ENCODE measurements at regions not wholly inside any gene's neighbourhood (a gene's known extent, or its start where the extent isn't known, plus 50 kb on each side); places are given as distances from the start of the nearest gene placed in this dataset.

DNA sequence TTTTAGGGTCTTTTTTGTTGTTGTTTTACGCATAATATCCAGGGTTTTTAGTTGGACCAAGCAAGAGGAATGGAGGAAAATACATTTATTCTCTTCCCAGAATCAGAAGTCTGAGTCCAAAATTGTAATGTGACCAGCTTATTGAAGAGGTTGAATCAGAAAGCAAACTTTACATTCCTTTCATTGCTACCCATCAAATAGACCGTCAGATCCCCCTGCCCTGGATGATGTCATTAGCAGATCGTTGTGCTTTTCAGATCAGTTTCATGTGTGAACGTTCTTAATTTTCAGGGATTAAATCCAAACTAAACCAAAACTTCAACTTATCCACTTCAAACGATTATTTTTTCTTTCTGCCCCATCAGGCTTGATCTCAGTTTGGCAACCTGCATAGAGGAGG lies 85.7 kb upstream of the NGF start:
- Histone ChIP-seq H3K27me3 (ENCODE audit: insufficient read depth, low read length) (no peaks in the 10 kb centered on the region), H3K23me2 (ENCODE audit: insufficient read length, low read depth, low read length, poor library complexity, severe bottlenecking) (no peaks in the 10 kb centered on the region), H2BK20ac (ENCODE audit: low read depth, low read length, poor library complexity, severe bottlenecking) (no peak overlapping the region), H2BK12ac (ENCODE audit: insufficient read length, low read depth, low read length) (no peak overlapping the region), H3K27ac (ENCODE audit: insufficient read length, low read depth, low read length) (no peak overlapping the region), H3K4ac (ENCODE audit: low read depth, low read length) (no peak overlapping the region), H3K9me3 (ENCODE audit: control insufficient read depth, low read depth, low read length) (no peaks in the 10 kb centered on the region), H3K56ac (ENCODE audit: insufficient read length, low read depth, low read length) (no peak overlapping the region), H3K14ac (ENCODE audit: insufficient read depth, low read length) (no peak overlapping the region), H4K91ac (ENCODE audit: insufficient read length, low read depth, low read length) (no peak overlapping the region), H3K23ac (ENCODE audit: insufficient read length, low read depth, low read length) (no peak overlapping the region), H3K4me1 (ENCODE audit: insufficient read depth, low read length) (no peaks in the 10 kb centered on the region), H3K79me1 (ENCODE audit: insufficient read depth, low read depth, low read length, poor library complexity, severe bottlenecking) (no peaks in the 10 kb centered on the region), H4K8ac (replicated peaks; ENCODE audit: insufficient read length, low read depth, low read length) (no peak overlapping the region), H3K4me2 (ENCODE audit: insufficient read depth, insufficient read length, low read length) (no peak overlapping the region), H3K9ac (ENCODE audit: extremely low read depth, insufficient read length, low read length) (no peak overlapping the region), H4K5ac (ENCODE audit: insufficient read length, low read depth, low read length) (no peak overlapping the region), H3K18ac (ENCODE audit: insufficient read length, low read depth, low read length) (no peak overlapping the region), H2BK5ac (ENCODE audit: insufficient read length, low read length) (no peak overlapping the region), H3T11ph (ENCODE audit: low read length) (no peak overlapping the region), H2AFZ (ENCODE audit: low read length) (no peak overlapping the region), H2BK15ac (ENCODE audit: low read depth, low read length) (no peak overlapping the region), H4K20me1 (ENCODE audit: control insufficient read depth, insufficient read depth, insufficient read length) (no peaks in the 10 kb centered on the region), H3K79me2 (ENCODE audit: insufficient read depth, low read length) (no peaks in the 10 kb centered on the region), H2BK120ac (ENCODE audit: low read depth, low read length, poor library complexity, severe bottlenecking) (no peak overlapping the region), H2AK5ac (ENCODE audit: insufficient read length, low read length) (no peak overlapping the region)
- Mint-ChIP-seq H3K27ac (no peak overlapping the region), H3K27me3 (ENCODE audit: low read depth) (no peaks in the 10 kb centered on the region; the same call in 1 of the 2 replicates), H3K4me1 (no peaks in the 10 kb centered on the region), H3K4me3 (no peak overlapping the region), H3K9me3 (no peaks in the 10 kb centered on the region), H3K36me3 (ENCODE audit: insufficient read depth in 1 of 3, low read depth in 3 of 3) (no peaks in the 10 kb centered on the region)
- TF ChIP-seq, protein P1, sequence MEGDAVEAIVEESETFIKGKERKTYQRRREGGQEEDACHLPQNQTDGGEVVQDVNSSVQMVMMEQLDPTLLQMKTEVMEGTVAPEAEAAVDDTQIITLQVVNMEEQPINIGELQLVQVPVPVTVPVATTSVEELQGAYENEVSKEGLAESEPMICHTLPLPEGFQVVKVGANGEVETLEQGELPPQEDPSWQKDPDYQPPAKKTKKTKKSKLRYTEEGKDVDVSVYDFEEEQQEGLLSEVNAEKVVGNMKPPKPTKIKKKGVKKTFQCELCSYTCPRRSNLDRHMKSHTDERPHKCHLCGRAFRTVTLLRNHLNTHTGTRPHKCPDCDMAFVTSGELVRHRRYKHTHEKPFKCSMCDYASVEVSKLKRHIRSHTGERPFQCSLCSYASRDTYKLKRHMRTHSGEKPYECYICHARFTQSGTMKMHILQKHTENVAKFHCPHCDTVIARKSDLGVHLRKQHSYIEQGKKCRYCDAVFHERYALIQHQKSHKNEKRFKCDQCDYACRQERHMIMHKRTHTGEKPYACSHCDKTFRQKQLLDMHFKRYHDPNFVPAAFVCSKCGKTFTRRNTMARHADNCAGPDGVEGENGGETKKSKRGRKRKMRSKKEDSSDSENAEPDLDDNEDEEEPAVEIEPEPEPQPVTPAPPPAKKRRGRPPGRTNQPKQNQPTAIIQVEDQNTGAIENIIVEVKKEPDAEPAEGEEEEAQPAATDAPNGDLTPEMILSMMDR (conservative IDR thresholded peaks at IDR 0.05), result no peak
- no peak for DNase-seq
- WGBS (ENCODE audit: extremely low coverage, insufficient read length, low lambda C conversion rate), result no CpG with 5 or more reads among the region's 5 CpGs

Data from H9 (cell line).